GM21576 (cell line): ENCODE measurements at regions not wholly inside any gene's neighbourhood (a gene's known extent, or its start where the extent isn't known, plus 50 kb on each side); places are given as distances from the start of the nearest gene placed in this dataset.

Experiments used
- ATAC-seq: cut with Tn5 transposase; IDR thresholded peaks from one replicate; pipeline ENCODE4 v1.9.1; 2021; ENCODE audit warnings: mild to moderate bottlenecking, moderate library complexity; ENCODE audit not compliant: unreplicated experiment

GRCh38 chr13:76466043-76466442, 420.2 kb downstream of the KCTD12 start:
- no peak for ATAC-seq

- no peak for ATAC-seq
Measured at GRCh38 chr13:76463314-76463713, 422.9 kb downstream of the KCTD12 start.

GRCh38 chr13:76461999-76462398, 424.2 kb downstream of the KCTD12 start:
- ATAC-seq, result no peak

GRCh38 chr13:76461484-76461883, 424.7 kb downstream of the KCTD12 start:
- ATAC-seq, result no peak

- no peak for ATAC-seq
Measured at GRCh38 chr13:76459863-76460262, 426.3 kb downstream of the KCTD12 start.

- ATAC-seq, result no peak
Measured at GRCh38 chr13:76455960-76456359, 430.2 kb downstream of the KCTD12 start.

- no peak for ATAC-seq
Measured at GRCh38 chr13:76454991-76455390, 431.2 kb downstream of the KCTD12 start.

GRCh38 chr13:76449716-76450115, 436.5 kb downstream of the KCTD12 start:
- no peak for ATAC-seq

GRCh38 chr13:76446191-76446590, 440.0 kb downstream of the KCTD12 start:
- no peak for ATAC-seq

GRCh38 chr13:76440568-76440967, 445.6 kb downstream of the KCTD12 start:
- peak; percentile 99 for ATAC-seq

GRCh38 chr13:76439546-76439945, 446.7 kb downstream of the KCTD12 start:
- ATAC-seq, result no peak

- ATAC-seq, result no peak
Measured at GRCh38 chr13:76438050-76438449, 448.2 kb downstream of the KCTD12 start.

GRCh38 chr13:76425935-76426334, 460.3 kb downstream of the KCTD12 start:
- no peak for ATAC-seq

- no peak for ATAC-seq
Measured at GRCh38 chr13:76421011-76421410, 465.2 kb downstream of the KCTD12 start.

GRCh38 chr13:76418404-76418803, 467.8 kb downstream of the KCTD12 start:
- no peak for ATAC-seq

GRCh38 chr13:76414320-76414719, 471.9 kb downstream of the KCTD12 start:
- ATAC-seq, result no peak

GRCh38 chr13:76406243-76406642, 480.0 kb downstream of the KCTD12 start:
- no peak for ATAC-seq

- no peak for ATAC-seq
Measured at GRCh38 chr13:76398425-76398824, 487.8 kb downstream of the KCTD12 start.

GRCh38 chr13:76397413-76397812, 488.8 kb downstream of the KCTD12 start:
- no peak for ATAC-seq

GRCh38 chr13:76389321-76389720, 496.9 kb downstream of the KCTD12 start:
- ATAC-seq, result no peak

GRCh38 chr13:76387566-76387965, 498.6 kb downstream of the KCTD12 start:
- no peak for ATAC-seq

GRCh38 chr13:76386321-76386720, 499.9 kb downstream of the KCTD12 start:
- ATAC-seq, result no peak

GRCh38 chr13:76385586-76385985, 500.6 kb downstream of the KCTD12 start:
- no peak for ATAC-seq
